GM13977 (cell line): ENCODE measurements at regions not wholly inside any gene's neighbourhood (a gene's known extent, or its start where the extent isn't known, plus 50 kb on each side); places are given as distances from the start of the nearest gene placed in this dataset.
"Not testable (repeated sequence)": the region's sequence is repeated elsewhere in the genome, so short reads cannot be mapped to it uniquely, and the experiment has no call there.

Experiments used
- DNase-seq: peaks from one replicate; pipeline ENCODE4 v3.0.0; 2012; ENCODE audit warnings: low spot score
- in situ Hi-C: fragments of 300-500 bp; cut with MboI; formaldehyde crosslinking; loops from one replicate; pipeline ENCODE4 v1.12.0; 2022; ENCODE audit warnings: low sequenced_read_pairs, low pct_unique_long_range_greater_than_20kb, mixed read lengths, inconsistent platforms; ENCODE audit not compliant: unreplicated experiment
- TF ChIP-seq, protein P1 (sequence below): IDR thresholded peaks from 2 replicates; pipeline ENCODE4 v1.5.1; 2012; ENCODE audit warnings: mild to moderate bottlenecking, control low read depth; ENCODE audit not compliant: insufficient read depth; ENCODE audit errors: extremely low read depth, missing control alignments

DNA sequence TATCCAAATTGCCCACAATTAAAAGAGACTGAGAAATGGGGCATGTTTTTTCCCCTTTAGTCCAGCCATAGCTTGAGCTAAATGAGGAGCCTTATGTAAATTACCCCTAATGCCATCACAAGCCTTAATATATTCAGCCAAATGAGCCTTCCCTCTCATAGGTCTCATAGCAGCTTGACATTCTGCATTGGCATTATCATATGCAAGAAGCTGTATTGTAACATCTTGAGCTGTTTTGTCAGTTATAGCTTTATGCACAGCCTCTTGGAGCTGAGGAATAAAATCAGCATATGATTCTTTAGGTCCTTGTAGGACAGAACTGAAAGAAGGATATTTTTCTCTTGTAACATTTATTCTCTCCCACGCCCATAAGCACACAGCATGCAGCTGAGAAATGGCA lies 153.2 kb downstream of the ZNF486 start:
- TF ChIP-seq, protein P1, sequence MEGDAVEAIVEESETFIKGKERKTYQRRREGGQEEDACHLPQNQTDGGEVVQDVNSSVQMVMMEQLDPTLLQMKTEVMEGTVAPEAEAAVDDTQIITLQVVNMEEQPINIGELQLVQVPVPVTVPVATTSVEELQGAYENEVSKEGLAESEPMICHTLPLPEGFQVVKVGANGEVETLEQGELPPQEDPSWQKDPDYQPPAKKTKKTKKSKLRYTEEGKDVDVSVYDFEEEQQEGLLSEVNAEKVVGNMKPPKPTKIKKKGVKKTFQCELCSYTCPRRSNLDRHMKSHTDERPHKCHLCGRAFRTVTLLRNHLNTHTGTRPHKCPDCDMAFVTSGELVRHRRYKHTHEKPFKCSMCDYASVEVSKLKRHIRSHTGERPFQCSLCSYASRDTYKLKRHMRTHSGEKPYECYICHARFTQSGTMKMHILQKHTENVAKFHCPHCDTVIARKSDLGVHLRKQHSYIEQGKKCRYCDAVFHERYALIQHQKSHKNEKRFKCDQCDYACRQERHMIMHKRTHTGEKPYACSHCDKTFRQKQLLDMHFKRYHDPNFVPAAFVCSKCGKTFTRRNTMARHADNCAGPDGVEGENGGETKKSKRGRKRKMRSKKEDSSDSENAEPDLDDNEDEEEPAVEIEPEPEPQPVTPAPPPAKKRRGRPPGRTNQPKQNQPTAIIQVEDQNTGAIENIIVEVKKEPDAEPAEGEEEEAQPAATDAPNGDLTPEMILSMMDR = no peak
- in situ Hi-C loops = no loop called here
- no peak for DNase-seq

DNA sequence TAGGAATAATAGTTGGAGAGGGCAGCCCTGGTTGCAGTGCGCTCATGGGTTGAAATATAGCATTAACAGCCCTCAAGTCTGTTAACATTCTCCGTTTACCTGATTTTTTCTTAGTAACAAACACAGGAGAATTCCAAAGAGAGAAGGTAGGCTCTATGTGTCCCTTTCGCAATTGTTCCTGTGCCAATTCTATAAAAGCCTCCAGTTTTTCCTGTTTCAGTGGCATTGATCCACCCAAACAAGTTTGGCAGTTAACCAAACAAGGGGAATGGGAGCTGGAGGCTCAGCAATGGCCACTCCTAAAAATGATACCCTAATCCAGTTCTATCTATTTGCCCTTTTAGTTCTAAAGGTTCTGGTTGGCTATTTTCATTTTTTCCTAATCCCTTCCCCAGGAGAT lies 151.6 kb downstream of the ZNF486 start:
- no peak for DNase-seq
- in situ Hi-C loops = no loop called here

DNA sequence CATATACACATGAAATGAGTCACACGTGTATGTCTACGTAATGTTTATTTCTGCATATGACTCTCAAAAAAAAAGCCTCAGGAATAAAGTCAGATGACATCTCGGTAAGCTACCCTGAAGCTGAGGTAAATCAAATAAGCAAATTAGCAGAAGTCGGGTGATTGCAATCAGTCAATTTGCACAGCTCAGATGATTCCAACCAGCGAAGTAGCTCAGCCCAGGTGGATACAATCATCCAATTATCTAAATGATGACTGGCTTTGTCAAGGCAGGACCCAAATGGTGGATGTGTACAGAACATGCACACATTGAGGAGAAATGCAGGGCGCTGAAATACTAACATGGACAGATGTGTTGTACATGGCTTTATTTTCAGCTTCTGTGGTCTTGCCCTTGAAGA lies 148.5 kb downstream of the ZNF486 start:
- in situ Hi-C loops = no loop called here
- TF ChIP-seq, protein P1 = no peak

More for the DNA sequence above, 151.6 kb downstream of the ZNF486 start:
- TF ChIP-seq, protein P1 = no peak

DNA sequence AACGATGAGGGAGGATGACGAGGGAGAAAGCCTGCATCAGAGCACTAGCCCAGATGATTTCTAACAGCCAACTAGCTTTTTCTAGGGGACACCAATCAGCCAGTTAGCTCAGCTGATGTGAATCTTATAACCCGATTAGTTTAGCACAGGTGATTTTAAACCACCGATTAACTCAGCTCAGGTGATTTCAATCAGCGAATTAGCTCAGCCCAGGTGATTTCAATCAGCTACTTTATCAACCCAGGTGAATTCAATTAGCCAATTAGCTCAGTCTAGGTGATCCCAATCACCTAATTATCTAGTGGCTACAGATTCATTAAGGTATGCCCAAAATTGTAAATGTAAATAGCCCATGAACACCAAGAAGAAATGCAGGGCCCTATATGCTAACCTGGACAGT lies 146.9 kb downstream of the ZNF486 start:
- no peak for DNase-seq
- TF ChIP-seq, protein P1 = no peak
- in situ Hi-C loops = no loop called here

More for the DNA sequence above, 148.5 kb downstream of the ZNF486 start:
- DNase-seq = no peak

DNA sequence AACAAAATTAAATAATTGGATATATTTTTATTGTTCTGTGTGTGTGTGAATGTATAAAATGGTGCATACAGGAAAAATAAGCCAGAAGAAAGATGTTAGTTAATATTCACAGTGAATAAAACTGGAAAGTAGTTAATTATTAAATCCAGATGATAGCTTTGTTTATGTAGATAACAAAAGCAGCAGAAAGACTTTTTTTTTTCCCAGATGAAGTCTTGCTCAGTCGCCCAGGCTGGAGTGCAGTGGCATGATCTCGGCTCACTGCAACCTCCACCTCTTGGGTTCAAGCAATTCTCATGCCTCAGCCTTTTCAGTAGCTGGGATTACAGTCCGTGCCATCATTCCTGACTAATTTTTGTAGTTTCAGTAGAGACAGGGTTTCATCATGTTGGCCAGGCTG lies 140.1 kb downstream of the ZNF486 start:
- in situ Hi-C loops = no loop called here

DNA sequence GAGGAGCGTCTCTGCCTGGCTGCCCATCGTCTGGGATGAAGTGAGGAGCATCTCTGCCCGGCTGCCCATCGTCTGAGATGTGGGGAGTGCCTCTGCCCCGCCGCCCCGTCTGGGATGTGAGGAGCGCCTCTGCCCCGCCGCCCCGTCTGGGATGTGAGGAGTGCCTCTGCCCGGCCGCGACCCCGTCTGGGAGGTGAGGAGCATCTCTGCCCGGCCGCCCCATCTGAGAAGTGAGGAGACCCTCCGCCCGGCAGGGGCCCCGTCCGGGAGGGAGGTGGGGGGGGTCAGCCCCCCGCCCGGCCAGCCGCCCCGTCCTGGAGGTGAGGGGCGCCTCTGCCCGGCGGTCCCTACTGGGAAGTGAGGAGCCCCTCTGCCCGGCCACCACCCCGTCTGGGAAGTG lies 129.3 kb downstream of the ZNF486 start:
- in situ Hi-C loops, DNase-seq: not testable (repeated sequence)

More for the DNA sequence above, 140.1 kb downstream of the ZNF486 start:
- TF ChIP-seq, protein P1 = no peak
- DNase-seq = no peak

DNA sequence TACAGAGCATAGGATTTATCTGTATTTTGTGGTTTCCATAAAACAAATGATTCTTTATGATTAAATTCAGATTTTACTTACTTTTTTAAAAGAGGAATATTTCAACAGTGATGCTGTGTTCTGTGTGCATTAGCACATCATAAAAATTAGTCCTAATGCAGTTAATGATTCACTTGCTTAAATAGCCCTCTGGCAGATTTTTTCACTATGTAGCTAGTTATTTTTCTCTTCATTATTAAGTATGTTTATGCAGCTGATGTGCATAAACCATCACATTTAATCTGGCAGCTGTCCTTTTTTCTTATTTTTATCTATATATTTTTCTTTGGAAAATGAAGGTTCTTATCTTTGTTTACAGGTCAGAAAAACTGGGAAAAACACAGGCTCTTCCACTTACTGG lies 127.2 kb downstream of the ZNF486 start:
- in situ Hi-C loops = no loop called here
- DNase-seq = no peak
- TF ChIP-seq, protein P1 = no peak

DNA sequence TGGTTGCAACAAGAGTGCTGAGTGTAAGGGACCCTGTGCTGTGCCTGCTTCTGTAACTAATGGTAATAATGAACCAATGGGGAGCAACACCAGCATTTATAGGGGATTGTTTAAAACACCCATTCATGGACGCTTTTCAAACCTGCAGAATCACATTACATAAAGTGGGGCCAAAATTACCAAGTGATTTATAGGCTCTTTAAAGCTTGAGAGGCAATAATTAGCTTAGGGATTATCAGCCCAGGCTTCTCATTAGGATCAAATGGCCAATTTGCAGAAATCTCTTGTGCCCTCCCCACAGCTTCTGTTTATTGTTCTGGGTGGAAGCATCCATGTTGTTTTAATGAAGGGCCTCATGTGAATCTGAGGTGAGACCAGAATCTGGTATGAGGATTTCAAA lies 125.5 kb downstream of the ZNF486 start:
- in situ Hi-C loops, DNase-seq: not testable (repeated sequence)
